ENCODE measurements at regions not wholly inside any gene's neighbourhood (a gene's known extent, or its start where the extent isn't known, plus 50 kb on each side); places are given as distances from the start of the nearest gene placed in this dataset.

GRCh38 chr2:37582481-37583220, 88.8 kb downstream of the CDC42EP3 start:
- TF ChIP-seq REST (IDR thresholded peaks at IDR 0.05; ENCODE audit: borderline replicate concordance) (no peak), EZH2 (IDR thresholded peaks at IDR 0.05; ENCODE audit: borderline replicate concordance, insufficient read depth, low read length, poor library complexity, severe bottlenecking) (no peak), CTCF (IDR thresholded peaks at IDR 0.05; ENCODE audit: poor library complexity, severe bottlenecking) (no peak), MXI1 (conservative IDR thresholded peaks at IDR 0.05; ENCODE audit: poor library complexity, severe bottlenecking) (no peak), POLR2AphosphoS5 (IDR thresholded peaks at IDR 0.05) (no peak), EP300 (conservative IDR thresholded peaks at IDR 0.05; ENCODE audit: poor library complexity, severe bottlenecking) (no peak), TAF1 (IDR thresholded peaks at IDR 0.05; ENCODE audit: low read depth) (no peak), SMC3 (conservative IDR thresholded peaks at IDR 0.05; ENCODE audit: poor library complexity) (no peak), RAD21 (conservative IDR thresholded peaks at IDR 0.05) (no peak)
